ENCODE measurements at regions not wholly inside any gene's neighbourhood (a gene's known extent, or its start where the extent isn't known, plus 50 kb on each side); places are given as distances from the start of the nearest gene placed in this dataset.
"Not testable (repeated sequence)": the region's sequence is repeated elsewhere in the genome, so short reads cannot be mapped to it uniquely, and the experiment has no call there.

DNA sequence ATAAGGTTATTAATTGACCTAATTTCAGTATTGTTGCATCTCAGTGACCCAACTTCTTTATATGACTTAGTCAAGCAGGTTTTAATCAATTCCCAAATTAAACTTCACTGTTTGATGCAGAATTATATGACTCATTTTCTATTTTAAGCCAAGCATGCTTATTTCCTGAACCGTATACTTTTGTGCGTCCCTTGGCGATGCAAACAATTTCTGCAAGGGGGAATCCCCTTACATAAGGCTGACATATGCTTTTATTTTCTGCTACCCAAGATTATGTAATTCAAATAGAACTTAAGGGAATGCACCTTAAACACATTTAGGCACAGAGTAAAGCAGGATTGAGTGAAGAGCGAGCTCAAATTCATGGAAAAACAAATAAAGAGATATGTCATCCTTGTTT is 303.9 kb downstream of the PDCD6IP start:
- TF ChIP-seq CTCF (IDR thresholded peaks at IDR 0.05; ENCODE audit: low read depth, low read length) = no peak
- no peak for DNase-seq (ENCODE audit: low read depth, low spot score)
- H3K4me3 ChIP-seq (ENCODE audit: low read depth, low read length) = no peak overlapping the region
- in situ Hi-C loops (cut with HindIII; ENCODE audit: low sequenced_read_pairs) = no loop called here

- H3K4me3 ChIP-seq (ENCODE audit: low read depth, low read length) = no peak overlapping the region
- no peak for DNase-seq (ENCODE audit: low read depth, low spot score)
- in situ Hi-C loops (cut with HindIII; ENCODE audit: low sequenced_read_pairs) = no loop called here
- no peak for TF ChIP-seq CTCF (IDR thresholded peaks at IDR 0.05; ENCODE audit: low read depth, low read length)
Observed at GRCh38 chr3:34106379-34106778, 307.9 kb downstream of the PDCD6IP start.

GRCh38 chr3:34106879-34107278 is 308.4 kb downstream of the PDCD6IP start:
- DNase-seq (ENCODE audit: low read depth, low spot score) = peak; percentile 20

DNA sequence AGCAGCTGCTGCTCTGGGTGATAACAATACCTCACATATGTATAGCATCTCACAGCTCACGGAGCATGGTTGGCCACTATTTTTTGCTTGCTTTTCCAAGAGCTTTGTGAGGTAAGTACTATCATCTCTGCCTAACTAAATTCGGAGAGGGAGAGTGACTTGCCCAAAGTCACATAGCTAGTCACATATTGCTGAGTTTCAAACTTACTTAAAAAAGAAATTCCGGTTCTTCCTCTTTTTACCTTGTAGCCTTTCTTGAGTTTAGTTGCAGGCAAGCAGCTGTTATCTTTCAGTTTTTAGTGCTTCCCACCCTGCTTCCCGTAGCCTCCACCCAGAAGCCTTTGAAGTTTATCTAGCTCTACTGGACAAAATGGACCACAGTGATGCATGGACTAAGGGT is 309.2 kb downstream of the PDCD6IP start:
- no peak for DNase-seq (ENCODE audit: low read depth, low spot score)
- no peak overlapping the region for H3K4me3 ChIP-seq (ENCODE audit: low read depth, low read length)
- in situ Hi-C loops (cut with HindIII; ENCODE audit: low sequenced_read_pairs) = no loop called here
- TF ChIP-seq CTCF (IDR thresholded peaks at IDR 0.05; ENCODE audit: low read depth, low read length) = no peak

More at GRCh38 chr3:34106879-34107278, 308.4 kb downstream of the PDCD6IP start:
- H3K4me3 ChIP-seq (ENCODE audit: low read depth, low read length) = no peak overlapping the region
- peak; percentile 57 for TF ChIP-seq CTCF (IDR thresholded peaks at IDR 0.05; ENCODE audit: low read depth, low read length)
- in situ Hi-C loops (cut with HindIII; ENCODE audit: low sequenced_read_pairs) = no loop called here

DNA sequence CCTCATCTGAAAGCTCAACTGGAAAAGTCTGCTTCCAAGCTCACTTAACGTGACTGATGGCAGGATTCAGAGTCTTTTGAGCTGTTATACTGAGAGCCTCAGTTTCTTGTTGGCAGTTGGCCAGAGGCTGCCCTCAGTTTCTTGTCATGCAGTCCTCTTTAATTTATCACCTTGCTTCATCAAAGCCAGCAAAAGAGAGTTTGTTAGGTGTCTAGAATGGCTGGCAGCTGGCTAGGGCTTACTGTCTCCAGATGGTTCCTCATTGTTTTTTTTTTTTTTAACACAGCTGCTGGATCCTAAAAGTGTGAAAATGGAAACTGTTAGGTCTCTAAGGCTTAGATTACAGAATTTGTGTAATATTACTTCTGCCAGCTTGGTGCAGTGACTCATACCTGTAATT is 310.6 kb downstream of the PDCD6IP start:
- in situ Hi-C loops (cut with HindIII; ENCODE audit: low sequenced_read_pairs) = no loop called here
- DNase-seq (ENCODE audit: low read depth, low spot score) = no peak
- no peak for TF ChIP-seq CTCF (IDR thresholded peaks at IDR 0.05; ENCODE audit: low read depth, low read length)
- H3K4me3 ChIP-seq (ENCODE audit: low read depth, low read length) = no peak overlapping the region

DNA sequence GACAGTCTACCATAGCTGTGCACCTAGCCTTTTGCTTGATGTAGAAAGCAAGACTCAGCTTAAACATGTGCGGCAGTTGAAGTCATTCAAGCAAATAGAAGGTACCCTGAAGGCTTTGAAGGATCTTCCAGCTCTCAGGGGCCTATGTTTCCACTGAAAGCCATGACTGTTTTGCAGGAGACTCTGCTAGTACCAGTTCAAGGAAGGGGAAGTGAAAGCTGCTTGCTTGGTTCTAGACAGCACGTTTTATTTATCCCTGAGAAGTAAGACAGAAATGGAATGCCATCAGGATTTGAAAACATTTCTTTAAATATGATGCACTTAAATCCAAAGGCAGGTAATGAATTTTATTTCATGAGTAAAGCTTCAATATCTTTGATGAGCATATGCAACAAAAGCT is 311.4 kb downstream of the PDCD6IP start:
- in situ Hi-C loops (cut with HindIII; ENCODE audit: low sequenced_read_pairs) = no loop called here
- no peak for TF ChIP-seq CTCF (IDR thresholded peaks at IDR 0.05; ENCODE audit: low read depth, low read length)
- no peak for DNase-seq (ENCODE audit: low read depth, low spot score)
- no peak overlapping the region for H3K4me3 ChIP-seq (ENCODE audit: low read depth, low read length)

DNA sequence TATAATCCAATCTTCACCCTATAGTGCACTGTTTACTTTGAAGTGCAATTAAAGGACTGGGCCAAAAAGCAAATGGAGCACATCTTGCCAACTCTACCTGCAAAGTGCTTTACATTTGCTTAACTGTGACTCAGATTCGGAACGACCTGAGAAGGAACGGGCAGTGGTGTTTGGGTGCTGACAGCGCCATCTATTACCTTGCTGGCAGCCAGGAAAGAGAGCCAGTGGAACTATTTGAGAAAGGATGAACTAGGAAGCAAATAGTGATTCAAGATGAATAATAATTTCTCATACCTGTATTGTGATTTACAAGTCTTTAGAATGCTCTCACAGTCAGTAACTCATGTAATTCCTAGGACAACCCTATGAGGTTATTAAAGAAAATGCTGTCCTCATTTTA is 312.9 kb downstream of the PDCD6IP start:
- in situ Hi-C loops (cut with HindIII; ENCODE audit: low sequenced_read_pairs) = no loop called here
- no peak for DNase-seq (ENCODE audit: low read depth, low spot score)
- TF ChIP-seq CTCF (IDR thresholded peaks at IDR 0.05; ENCODE audit: low read depth, low read length) = no peak

DNA sequence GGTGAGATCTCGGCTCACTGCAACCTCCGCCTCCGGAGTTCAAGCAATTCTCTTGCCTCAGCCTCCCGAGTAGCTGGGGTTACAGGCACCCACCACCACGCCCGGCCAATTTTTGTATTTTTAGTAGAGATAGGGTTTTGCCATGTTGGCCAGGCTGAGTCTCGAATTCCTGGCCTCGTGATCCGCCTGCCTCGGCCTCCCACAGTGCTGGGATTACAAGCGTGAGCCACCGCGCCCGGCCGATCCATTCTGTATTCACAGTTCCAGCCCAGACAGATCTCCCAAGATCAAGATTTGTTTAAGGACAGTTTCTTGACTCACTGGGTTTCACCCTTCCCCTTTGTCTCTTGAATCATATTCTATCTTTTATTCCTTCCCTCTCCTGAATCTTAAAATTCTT is 313.8 kb downstream of the PDCD6IP start:
- DNase-seq (ENCODE audit: low read depth, low spot score); in situ Hi-C loops (cut with HindIII; ENCODE audit: low sequenced_read_pairs); H3K4me3 ChIP-seq (ENCODE audit: low read depth, low read length): not testable (repeated sequence)

More for the DNA sequence above, 312.9 kb downstream of the PDCD6IP start:
- H3K4me3 ChIP-seq (ENCODE audit: low read depth, low read length) = no peak overlapping the region
